Central memory CD8-positive, alpha-beta T cell (primary cell): ENCODE measurements at regions not wholly inside any gene's neighbourhood (a gene's known extent, or its start where the extent isn't known, plus 50 kb on each side); places are given as distances from the start of the nearest gene placed in this dataset.
"Not testable (repeated sequence)": the region's sequence is repeated elsewhere in the genome, so short reads cannot be mapped to it uniquely, and the experiment has no call there.

Experiments
- ATAC-seq: fragments of 150-1000 bp; cut with Tn5 transposase; replicated peaks from 2 replicates; pipeline ENCODE4 v1.10.0; 2022; ENCODE audit warnings: mild to moderate bottlenecking, moderate FRiP score, moderate number of reproducible peaks; ENCODE audit not compliant: poor library complexity, severe bottlenecking; ENCODE audit errors: extremely low read depth
- DNase-seq, 2 donors: peaks; one replicate each; pipeline ENCODE4 v3.0.0; 2021; ENCODE audit warnings: low spot score in 2 of 2
- H3K27ac Mint-ChIP-seq: one replicate; pipeline ENCODE4 v1.8.0; 2022; ENCODE audit warnings: low read depth, mild to moderate bottlenecking, moderate library complexity, mixed read lengths
- H3K27me3 Mint-ChIP-seq: one replicate; pipeline ENCODE4 v1.8.0; 2022; ENCODE audit warnings: mixed read lengths
- H3K36me3 Mint-ChIP-seq: one replicate; pipeline ENCODE4 v1.8.0; 2022; ENCODE audit warnings: mild to moderate bottlenecking, moderate library complexity, mixed read lengths; ENCODE audit not compliant: insufficient read depth
- H3K4me1 Mint-ChIP-seq: one replicate; pipeline ENCODE4 v1.8.0; 2022; ENCODE audit warnings: mixed read lengths
- H3K4me3 Mint-ChIP-seq: one replicate; pipeline ENCODE4 v1.8.0; 2022; ENCODE audit warnings: mild to moderate bottlenecking, moderate library complexity, mixed read lengths
- H3K9me3 Mint-ChIP-seq: one replicate; pipeline ENCODE4 v1.8.0; 2022; ENCODE audit warnings: mixed read lengths

GRCh38 chr12:23354800-23355199 is 594.7 kb downstream of the SOX5 start:
- Mint-ChIP-seq H3K4me1 (no peaks in the 10 kb centered on the region), H3K27me3 (no peaks in the 10 kb centered on the region), H3K36me3 (no peaks in the 10 kb centered on the region), H3K9me3 (peaks cover 8% of the 10 kb centered on the region), H3K4me3 (no peak overlapping the region), H3K27ac (no peak overlapping the region)
- ATAC-seq (no peak), DNase-seq (no peak)

- Mint-ChIP-seq H3K27me3 (no peaks in the 10 kb centered on the region), H3K4me1 (no peaks in the 10 kb centered on the region), H3K27ac (no peak overlapping the region), H3K36me3 (no peaks in the 10 kb centered on the region), H3K4me3 (no peak overlapping the region), H3K9me3 (peaks cover 8% of the 10 kb centered on the region)
- ATAC-seq (no peak), DNase-seq (no peak)
Measured at GRCh38 chr12:23356440-23356839, 593.0 kb downstream of the SOX5 start.

- DNase-seq (no peak), ATAC-seq (no peak)
- H3K9me3 Mint-ChIP-seq = peaks cover 8% of the 10 kb centered on the region
- no peak overlapping the region for H3K4me3 Mint-ChIP-seq
- H3K4me1 Mint-ChIP-seq = no peaks in the 10 kb centered on the region
- H3K27ac Mint-ChIP-seq = no peak overlapping the region
- H3K27me3 Mint-ChIP-seq = no peaks in the 10 kb centered on the region
- H3K36me3 Mint-ChIP-seq = no peaks in the 10 kb centered on the region
Measured at GRCh38 chr12:23356927-23357708, 592.4 kb downstream of the SOX5 start.

GRCh38 chr12:23359975-23360701 is 589.3 kb downstream of the SOX5 start:
- DNase-seq (no peak), ATAC-seq (no peak)
- Mint-ChIP-seq H3K9me3 (no peaks in the 10 kb centered on the region), H3K27ac (no peak overlapping the region), H3K27me3 (no peaks in the 10 kb centered on the region), H3K36me3 (no peaks in the 10 kb centered on the region), H3K4me1 (no peaks in the 10 kb centered on the region), H3K4me3 (no peak overlapping the region)

GRCh38 chr12:23361971-23362370 is 587.5 kb downstream of the SOX5 start:
- H3K9me3 Mint-ChIP-seq = peaks cover 7% of the 10 kb centered on the region
- H3K27ac Mint-ChIP-seq = no peak overlapping the region
- DNase-seq (no peak), ATAC-seq (no peak)
- H3K36me3 Mint-ChIP-seq = no peaks in the 10 kb centered on the region
- H3K27me3 Mint-ChIP-seq = no peaks in the 10 kb centered on the region
- H3K4me1 Mint-ChIP-seq = no peaks in the 10 kb centered on the region
- H3K4me3 Mint-ChIP-seq = no peak overlapping the region

- Mint-ChIP-seq H3K4me1 (no peaks in the 10 kb centered on the region), H3K4me3 (no peak overlapping the region), H3K27ac (no peak overlapping the region), H3K36me3 (no peaks in the 10 kb centered on the region), H3K9me3 (peaks cover 22% of the 10 kb centered on the region), H3K27me3 (no peaks in the 10 kb centered on the region)
- ATAC-seq (no peak), DNase-seq (no peak)
Measured at GRCh38 chr12:23368590-23368989, 580.9 kb downstream of the SOX5 start.

- no peak overlapping the region for H3K4me3 Mint-ChIP-seq
- no peaks in the 10 kb centered on the region for H3K27me3 Mint-ChIP-seq
- ATAC-seq (no peak), DNase-seq (no peak)
- no peaks in the 10 kb centered on the region for H3K36me3 Mint-ChIP-seq
- no peaks in the 10 kb centered on the region for H3K4me1 Mint-ChIP-seq
- peaks cover 26% of the 10 kb centered on the region for H3K9me3 Mint-ChIP-seq
- no peak overlapping the region for H3K27ac Mint-ChIP-seq
Measured at GRCh38 chr12:23375621-23376020, 573.8 kb downstream of the SOX5 start.

- no peaks in the 10 kb centered on the region for H3K36me3 Mint-ChIP-seq
- no peaks in the 10 kb centered on the region for H3K27me3 Mint-ChIP-seq
- ATAC-seq = no peak
- no peak overlapping the region for H3K4me3 Mint-ChIP-seq
- no peak overlapping the region for H3K27ac Mint-ChIP-seq
- no peak for DNase-seq
- no peaks in the 10 kb centered on the region for H3K4me1 Mint-ChIP-seq
- H3K9me3 Mint-ChIP-seq = peaks cover 26% of the 10 kb centered on the region
Measured at GRCh38 chr12:23376238-23376637, 573.2 kb downstream of the SOX5 start.

GRCh38 chr12:23380419-23381100 is 568.9 kb downstream of the SOX5 start:
- DNase-seq (no peak), ATAC-seq (no peak)
- H3K27me3 Mint-ChIP-seq = no peaks in the 10 kb centered on the region
- H3K4me1 Mint-ChIP-seq = no peaks in the 10 kb centered on the region
- H3K27ac Mint-ChIP-seq = no peak overlapping the region
- no peaks in the 10 kb centered on the region for H3K36me3 Mint-ChIP-seq
- H3K9me3 Mint-ChIP-seq = peaks cover 17% of the 10 kb centered on the region
- H3K4me3 Mint-ChIP-seq = no peak overlapping the region

GRCh38 chr12:23388898-23389297 is 560.6 kb downstream of the SOX5 start:
- not testable (repeated sequence) for ATAC-seq, DNase-seq, H3K27me3 Mint-ChIP-seq, H3K4me1 Mint-ChIP-seq, H3K4me3 Mint-ChIP-seq, H3K27ac Mint-ChIP-seq, H3K36me3 Mint-ChIP-seq
- H3K9me3 Mint-ChIP-seq = peaks cover 19% of the 10 kb centered on the region

- H3K9me3 Mint-ChIP-seq = peaks cover 19% of the 10 kb centered on the region
- not testable (repeated sequence) for H3K27ac Mint-ChIP-seq, H3K27me3 Mint-ChIP-seq, H3K36me3 Mint-ChIP-seq, H3K4me3 Mint-ChIP-seq, DNase-seq, ATAC-seq, H3K4me1 Mint-ChIP-seq
Measured at GRCh38 chr12:23389315-23389714, 560.2 kb downstream of the SOX5 start.

GRCh38 chr12:23399402-23399933 is 550.0 kb downstream of the SOX5 start:
- Mint-ChIP-seq H3K27me3 (no peaks in the 10 kb centered on the region), H3K27ac (no peak overlapping the region), H3K36me3 (no peaks in the 10 kb centered on the region), H3K9me3 (peaks cover 6% of the 10 kb centered on the region), H3K4me3 (no peak overlapping the region), H3K4me1 (no peaks in the 10 kb centered on the region)
- DNase-seq (no peak), ATAC-seq (no peak)
